ENCODE measurements at regions not wholly inside any gene's neighbourhood (a gene's known extent, or its start where the extent isn't known, plus 50 kb on each side); places are given as distances from the start of the nearest gene placed in this dataset.

GRCh38 chr7:69047151-69047754, 551.0 kb upstream of the AUTS2 start:
- Histone ChIP-seq H3K9me3 (ENCODE audit: severe bottlenecking) (peaks cover 3% of the 10 kb centered on the region), H3K27me3 (ENCODE audit: insufficient read depth, low read depth, severe bottlenecking) (no peaks in the 10 kb centered on the region), H3K27ac (no peak overlapping the region), H3K36me3 (no peaks in the 10 kb centered on the region), H3K4me3 (ENCODE audit: low read depth, low read length) (no peak overlapping the region)
- DNase-seq = peak; percentile 75
- no peak for TF ChIP-seq CTCF (IDR thresholded peaks at IDR 0.05; ENCODE audit: low read depth, low read length)

- no peak for DNase-seq
- Histone ChIP-seq H3K9me3 (ENCODE audit: severe bottlenecking) (peaks cover under 1% of the 10 kb centered on the region), H3K27ac (no peak overlapping the region), H3K27me3 (ENCODE audit: insufficient read depth, low read depth, severe bottlenecking) (no peaks in the 10 kb centered on the region), H3K4me3 (ENCODE audit: low read depth, low read length) (no peak overlapping the region), H3K36me3 (no peaks in the 10 kb centered on the region)
- TF ChIP-seq CTCF (IDR thresholded peaks at IDR 0.05; ENCODE audit: low read depth, low read length) = no peak
These were observed 548.9 kb upstream of the AUTS2 start for GRCh38 chr7:69049326-69049725.

- Histone ChIP-seq H3K27me3 (ENCODE audit: insufficient read depth, low read depth, severe bottlenecking) (no peaks in the 10 kb centered on the region), H3K27ac (no peak overlapping the region), H3K36me3 (no peaks in the 10 kb centered on the region), H3K9me3 (ENCODE audit: severe bottlenecking) (no peaks in the 10 kb centered on the region), H3K4me3 (ENCODE audit: low read depth, low read length) (no peak overlapping the region)
- no peak for DNase-seq
- no peak for TF ChIP-seq CTCF (IDR thresholded peaks at IDR 0.05; ENCODE audit: low read depth, low read length)
These were observed 545.8 kb upstream of the AUTS2 start for GRCh38 chr7:69052447-69052846.

- TF ChIP-seq CTCF (IDR thresholded peaks at IDR 0.05; ENCODE audit: low read depth, low read length) = no peak
- H3K27ac ChIP-seq = no peak overlapping the region
- no peaks in the 10 kb centered on the region for H3K9me3 ChIP-seq (ENCODE audit: severe bottlenecking)
- no peaks in the 10 kb centered on the region for H3K36me3 ChIP-seq
- no peak overlapping the region for H3K4me3 ChIP-seq (ENCODE audit: low read depth, low read length)
- H3K27me3 ChIP-seq (ENCODE audit: insufficient read depth, low read depth, severe bottlenecking) = no peaks in the 10 kb centered on the region
- peak; percentile 42 for DNase-seq
These were observed 537.8 kb upstream of the AUTS2 start for GRCh38 chr7:69060516-69060915.

GRCh38 chr7:69062020-69062765, 536.1 kb upstream of the AUTS2 start:
- no peaks in the 10 kb centered on the region for H3K36me3 ChIP-seq
- TF ChIP-seq CTCF (IDR thresholded peaks at IDR 0.05; ENCODE audit: low read depth, low read length) = no peak

More at GRCh38 chr7:69062020-69062765, 536.1 kb upstream of the AUTS2 start:
- Histone ChIP-seq H3K27ac (no peak overlapping the region), H3K27me3 (ENCODE audit: insufficient read depth, low read depth, severe bottlenecking) (no peaks in the 10 kb centered on the region), H3K9me3 (ENCODE audit: severe bottlenecking) (no peaks in the 10 kb centered on the region), H3K4me3 (ENCODE audit: low read depth, low read length) (no peak overlapping the region)
- DNase-seq = no peak
